ENCODE measurements at regions not wholly inside any gene's neighbourhood (a gene's known extent, or its start where the extent isn't known, plus 50 kb on each side); places are given as distances from the start of the nearest gene placed in this dataset.

DNA sequence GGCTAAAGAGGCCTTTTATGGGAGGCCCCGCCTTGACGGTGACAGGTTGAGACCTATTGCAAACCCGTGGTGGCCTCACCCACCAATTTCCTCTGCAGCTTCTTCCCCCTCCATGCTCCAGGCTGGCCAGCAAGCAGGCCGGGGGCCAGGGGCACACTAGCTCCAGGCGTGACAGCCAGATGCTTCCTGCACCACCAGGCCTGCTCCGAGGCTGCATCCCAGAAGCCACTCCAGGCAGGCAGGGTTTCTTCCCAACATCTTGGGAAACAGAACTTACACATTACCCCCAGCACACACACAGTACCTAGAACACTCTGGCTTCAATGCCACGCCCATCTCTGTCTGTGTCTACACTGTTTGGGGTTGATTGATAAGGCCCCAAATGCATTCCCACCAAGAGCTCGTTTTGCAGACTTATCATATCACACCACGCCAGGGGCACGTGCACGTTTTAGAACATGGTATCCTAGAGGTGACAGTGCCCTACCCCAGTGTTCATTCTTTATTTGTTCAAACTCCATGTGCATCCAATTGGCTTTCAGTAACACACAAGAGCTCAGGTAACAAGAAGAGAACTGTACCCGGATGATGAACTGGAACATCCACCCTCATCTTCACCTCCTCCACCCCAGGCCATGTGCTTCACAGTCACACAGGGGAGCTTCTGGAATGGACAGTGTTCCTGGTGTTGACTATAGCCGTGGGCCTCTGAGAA, 221.4 kb upstream of the RREB1 start:
- no peak for DNase-seq (ENCODE audit: low read depth in 4 of 4, low spot score in 1 of 4)

DNA sequence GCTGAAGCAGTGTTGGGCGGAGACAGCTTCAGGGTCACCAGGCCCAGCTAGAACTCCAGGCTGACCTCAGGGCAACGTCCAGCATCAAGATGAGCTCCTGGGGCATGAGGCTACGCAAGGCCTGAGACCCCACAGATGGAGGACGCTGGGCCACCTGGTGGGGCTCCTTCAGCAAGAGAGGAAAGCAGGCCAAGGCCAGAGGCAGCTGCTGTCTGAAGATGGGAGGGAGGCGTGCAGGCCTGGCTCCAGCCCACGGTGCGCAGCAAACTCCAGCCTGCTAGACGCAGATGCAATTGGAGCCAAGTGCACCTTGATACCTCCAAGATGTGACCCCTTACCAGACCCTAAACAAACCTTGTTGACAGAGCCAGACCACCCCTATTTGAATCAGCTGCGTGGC, 220.9 kb upstream of the RREB1 start:
- DNase-seq (ENCODE audit: low read depth in 4 of 4, low spot score in 1 of 4) = no peak

DNA sequence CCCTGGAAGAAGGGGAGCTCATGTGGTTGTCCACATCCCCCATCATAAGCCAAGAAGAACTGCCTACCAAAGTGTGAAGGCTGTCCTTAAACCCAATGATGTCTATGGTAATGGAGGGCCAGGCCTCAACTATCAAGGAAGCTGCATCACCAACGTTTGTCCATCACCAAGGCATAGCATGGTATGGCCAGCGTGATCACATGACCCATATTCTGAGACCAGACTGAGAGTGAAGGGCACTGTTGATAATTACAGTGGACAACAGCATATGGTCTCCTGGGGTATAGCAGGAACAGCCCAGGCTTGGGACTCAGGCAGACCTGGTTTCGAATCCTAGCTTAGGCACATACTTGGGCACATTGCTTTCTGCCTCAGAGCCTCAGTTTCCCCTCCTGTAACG, 218.2 kb upstream of the RREB1 start:
- DNase-seq (ENCODE audit: low read depth in 4 of 4, low spot score in 1 of 4) = no peak

DNA sequence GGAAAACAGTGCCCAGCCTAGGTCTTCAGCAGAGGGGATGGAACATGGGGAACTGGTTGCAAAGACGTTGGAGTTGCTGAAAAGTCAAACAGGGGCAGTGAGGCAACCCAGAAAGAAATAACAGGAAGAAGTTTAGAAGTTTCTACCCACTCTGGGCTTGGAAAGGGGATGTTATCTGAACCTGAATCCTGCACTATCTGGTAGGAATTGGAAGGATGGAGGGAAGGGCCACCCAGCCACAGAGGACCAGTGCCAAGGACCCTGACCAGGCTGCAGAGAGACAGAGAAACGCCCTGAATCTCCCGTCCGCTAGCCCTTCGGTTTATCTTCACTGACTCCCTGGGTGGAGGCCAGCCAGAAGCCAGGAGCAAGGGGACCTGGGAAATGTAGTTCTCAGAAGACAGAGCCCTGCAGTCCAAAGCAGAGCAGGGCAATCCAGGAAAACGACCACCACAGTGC, 217.3 kb upstream of the RREB1 start:
- no peak for DNase-seq (ENCODE audit: low read depth in 4 of 4, low spot score in 1 of 4)

DNA sequence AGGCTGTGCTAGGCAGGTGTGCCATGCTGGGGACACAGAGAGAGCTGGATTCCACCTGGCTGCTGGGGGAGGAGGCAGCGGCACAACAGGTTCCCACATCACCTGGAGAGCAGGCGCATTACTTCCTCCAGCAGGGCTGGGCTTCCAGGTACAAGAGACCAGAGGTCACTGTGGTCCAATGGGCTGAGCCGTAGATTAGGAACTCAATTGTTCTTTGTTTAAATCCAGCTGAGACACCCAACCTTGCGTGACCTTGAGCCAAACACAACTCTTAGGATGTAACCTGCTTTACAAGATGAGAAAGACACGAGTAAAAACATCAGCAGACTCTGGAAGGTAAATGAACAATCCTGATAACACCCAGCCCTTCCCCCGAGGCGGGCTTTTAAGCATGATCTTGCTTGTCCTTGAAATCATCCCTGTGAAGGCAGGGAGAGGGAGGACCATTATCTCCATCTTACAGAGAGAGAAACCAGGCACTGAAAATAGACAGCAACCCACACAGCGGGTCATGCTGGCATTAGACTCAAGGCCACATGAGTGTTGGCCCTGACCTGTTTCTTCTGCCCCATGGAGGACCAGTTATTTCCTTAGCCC, 216.5 kb upstream of the RREB1 start:
- DNase-seq (ENCODE audit: low read depth in 4 of 4, low spot score in 1 of 4) = no peak

DNA sequence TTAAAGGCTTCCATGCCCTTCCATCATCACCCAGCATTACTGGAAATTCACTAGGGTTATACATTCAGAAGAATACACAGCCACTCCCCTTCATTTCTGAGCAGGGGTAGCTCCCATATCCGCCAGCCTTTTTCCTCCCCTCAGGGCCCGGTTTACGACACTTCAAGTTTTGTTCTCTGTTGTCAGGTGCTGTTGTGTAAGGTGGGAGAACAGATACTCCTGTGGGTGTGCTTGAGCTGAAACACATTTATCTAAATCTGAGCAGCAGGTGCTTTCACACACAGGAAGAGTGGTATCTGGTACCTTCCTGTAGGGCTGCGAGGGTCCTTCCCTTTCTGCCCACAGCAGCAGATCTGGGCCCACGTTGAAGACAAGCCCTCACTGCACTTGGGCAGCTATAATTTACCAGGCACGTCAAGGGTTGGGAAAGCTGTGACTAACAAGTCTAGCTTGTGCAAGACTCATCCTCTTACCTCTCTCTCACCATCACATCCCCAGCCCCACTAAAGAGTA, 215.8 kb upstream of the RREB1 start:
- no peak for DNase-seq (ENCODE audit: low read depth in 4 of 4, low spot score in 1 of 4)

DNA sequence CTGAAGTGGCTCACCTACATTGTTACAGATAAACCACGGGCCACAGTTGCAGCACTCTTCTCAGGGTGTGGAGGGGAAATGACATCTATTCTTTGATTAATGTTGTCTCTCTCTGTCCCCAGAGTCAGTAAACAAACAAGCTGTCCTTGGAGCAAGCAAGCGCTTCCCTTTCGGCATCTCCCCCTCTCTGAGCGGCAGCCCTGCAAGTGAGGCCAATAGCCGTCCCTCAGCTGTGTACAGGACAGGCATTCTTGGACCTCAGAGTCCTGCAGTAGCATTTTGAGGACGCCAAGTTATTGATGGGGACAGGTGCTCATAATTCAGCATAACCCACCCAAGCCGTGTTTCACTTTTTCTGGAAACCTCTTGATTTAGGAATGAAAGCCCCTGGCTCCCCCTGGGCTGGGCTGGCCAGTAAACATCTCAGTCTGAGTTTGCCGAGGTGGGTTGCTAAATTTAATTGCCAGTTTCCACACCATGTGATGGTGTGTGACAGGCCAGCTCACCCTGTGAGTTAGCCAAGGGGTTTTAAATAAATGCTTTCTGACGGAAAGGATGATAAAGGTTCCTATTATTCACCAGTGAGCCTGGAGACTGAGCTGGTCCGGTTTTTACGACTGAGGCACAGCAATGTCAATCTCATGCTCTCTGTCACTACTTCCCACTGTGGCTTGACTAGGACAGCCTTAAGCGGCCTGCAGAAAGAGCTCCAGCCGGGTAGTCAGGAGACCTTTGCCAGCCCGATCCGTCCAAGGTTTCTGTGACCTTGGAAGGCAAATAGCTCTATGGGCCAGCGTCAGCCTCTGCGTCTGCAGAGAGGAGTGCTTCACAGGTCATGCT, 214.8 kb upstream of the RREB1 start:
- DNase-seq (ENCODE audit: low read depth in 4 of 4, low spot score in 1 of 4) = no peak

DNA sequence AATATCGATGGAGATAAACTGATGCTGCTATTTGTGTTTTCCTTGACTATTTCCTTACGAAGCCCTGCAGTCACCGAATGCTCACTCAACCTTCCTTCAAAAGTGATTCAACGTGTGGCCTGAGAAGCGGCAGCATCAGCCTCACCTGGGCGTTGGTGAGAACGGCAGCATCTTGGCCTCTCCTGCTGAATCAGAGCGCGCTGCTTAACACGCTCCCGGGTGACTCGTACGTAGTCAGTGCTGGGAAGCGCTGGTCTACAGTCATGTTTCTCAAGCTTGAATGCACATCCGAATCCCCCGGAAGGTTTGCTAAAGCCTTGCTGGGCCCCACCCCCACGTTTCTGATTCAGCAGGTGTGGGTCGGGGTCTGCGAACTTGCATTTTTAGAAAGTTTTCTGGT, 214.1 kb upstream of the RREB1 start:
- DNase-seq (ENCODE audit: low read depth in 4 of 4, low spot score in 1 of 4) = no peak

DNA sequence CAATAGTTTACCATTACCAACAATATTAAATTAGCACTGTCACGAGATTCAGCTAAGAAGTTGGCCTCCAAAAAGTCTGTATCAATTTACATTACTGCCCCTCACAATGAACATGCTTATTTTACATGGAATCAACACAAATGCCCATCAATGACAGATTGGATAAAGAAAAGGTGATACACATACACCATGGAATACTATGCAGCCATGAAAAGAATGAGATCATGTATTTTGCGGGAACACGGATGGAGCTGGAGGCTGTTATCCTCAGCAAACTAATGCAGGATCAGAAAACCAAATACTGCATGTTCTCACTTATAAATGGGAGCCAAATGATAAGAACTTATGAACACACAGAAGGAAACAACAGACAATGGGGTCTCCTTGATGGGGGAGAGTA, 211.8 kb upstream of the RREB1 start:
- DNase-seq (ENCODE audit: low read depth in 4 of 4, low spot score in 1 of 4) = no peak

DNA sequence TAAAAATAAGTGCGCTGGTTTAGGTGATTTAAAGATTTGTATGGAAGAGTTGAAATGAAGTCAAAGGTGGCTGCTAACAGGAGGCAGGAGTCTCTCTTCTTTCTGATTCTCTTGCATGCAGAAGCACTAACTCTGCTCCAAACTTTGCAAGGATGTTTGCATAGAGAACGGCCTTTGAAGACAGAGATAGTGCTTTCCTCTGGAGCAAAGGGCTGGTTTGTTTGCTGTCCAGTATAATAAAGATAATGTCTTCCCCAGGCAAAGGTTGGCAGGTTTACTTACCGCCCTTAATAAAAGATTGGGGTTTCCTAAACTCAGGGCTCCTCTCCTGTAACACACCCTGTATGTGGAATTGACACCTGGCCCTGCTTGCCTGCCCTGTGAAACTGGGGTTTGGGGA, 210.6 kb upstream of the RREB1 start:
- DNase-seq (ENCODE audit: low read depth in 4 of 4, low spot score in 1 of 4) = no peak

DNA sequence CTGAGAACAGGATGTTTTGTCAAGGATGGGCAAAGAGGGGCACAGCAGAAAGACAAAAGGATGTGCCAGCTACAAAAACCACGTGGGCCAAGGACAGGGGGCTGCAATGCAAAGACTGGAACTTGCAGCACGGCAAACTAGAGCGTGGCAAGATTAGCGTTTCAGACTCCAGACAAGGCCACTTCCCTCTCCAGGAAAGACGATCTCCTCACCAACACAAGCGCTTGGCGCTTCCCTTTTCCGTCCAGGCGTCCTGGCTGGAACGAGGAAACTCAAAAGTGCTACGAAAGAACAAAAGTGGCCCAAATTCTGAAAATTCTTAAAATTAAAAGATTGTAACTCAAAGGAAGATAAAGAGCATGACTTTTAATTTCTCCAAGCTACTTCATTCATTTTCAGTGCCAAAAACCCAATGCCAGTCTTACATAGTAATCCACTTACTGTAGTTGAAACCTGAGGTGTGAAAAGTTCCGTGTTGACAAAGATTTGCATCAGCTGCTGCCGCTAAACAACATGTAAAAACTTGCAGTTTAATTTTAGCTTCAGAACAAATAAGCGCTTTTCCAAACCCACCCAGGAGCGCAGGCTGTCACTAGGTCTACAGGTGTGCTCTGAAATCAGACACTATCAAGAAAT, 207.1 kb upstream of the RREB1 start:
- no peak for DNase-seq (ENCODE audit: low read depth in 4 of 4, low spot score in 1 of 4)

DNA sequence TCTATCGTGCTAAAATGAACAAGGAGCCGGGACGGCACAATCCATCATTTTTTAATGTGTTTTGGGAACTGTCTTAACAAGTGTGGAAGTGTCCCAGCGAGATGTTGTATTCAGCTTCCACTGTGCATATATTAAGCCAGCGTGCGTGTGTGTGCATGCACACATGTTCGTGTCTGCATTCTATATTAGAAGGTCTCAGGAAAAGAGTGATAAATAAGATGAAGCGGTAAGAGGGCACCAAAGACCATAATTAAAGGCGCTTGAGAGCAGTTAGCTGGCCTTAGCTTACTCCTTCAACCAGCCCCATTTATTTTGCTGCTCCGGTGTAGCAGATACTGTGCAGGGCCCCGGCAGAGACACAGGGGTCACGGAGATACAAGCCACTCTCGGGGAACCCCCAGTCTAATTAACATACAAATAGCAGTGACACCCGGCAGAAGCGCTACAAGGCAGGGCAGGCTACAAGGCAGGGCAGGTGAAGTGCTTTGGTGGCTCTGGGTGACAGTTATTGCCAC, 206.5 kb upstream of the RREB1 start:
- no peak for DNase-seq (ENCODE audit: low read depth in 4 of 4, low spot score in 1 of 4)

DNA sequence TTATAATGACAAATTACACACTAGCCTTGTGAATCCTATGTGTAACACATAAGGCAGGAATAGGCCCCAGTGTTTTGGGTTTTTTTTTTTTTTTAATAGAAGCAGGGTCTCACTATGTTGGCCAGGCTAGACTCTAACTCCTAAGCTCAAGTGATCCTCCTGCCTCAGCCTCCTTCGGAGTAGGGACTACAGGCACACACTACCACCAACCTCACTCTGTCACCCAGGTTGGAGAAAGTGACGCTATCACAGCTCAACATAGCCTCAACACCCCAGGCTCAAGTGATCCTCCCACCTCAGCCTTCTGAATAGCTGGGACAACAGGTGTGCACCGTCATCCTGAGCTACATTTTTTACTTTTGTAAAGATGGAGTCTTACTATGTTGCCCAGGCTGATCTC, 205.8 kb upstream of the RREB1 start:
- no peak for DNase-seq (ENCODE audit: low read depth in 4 of 4, low spot score in 1 of 4)

DNA sequence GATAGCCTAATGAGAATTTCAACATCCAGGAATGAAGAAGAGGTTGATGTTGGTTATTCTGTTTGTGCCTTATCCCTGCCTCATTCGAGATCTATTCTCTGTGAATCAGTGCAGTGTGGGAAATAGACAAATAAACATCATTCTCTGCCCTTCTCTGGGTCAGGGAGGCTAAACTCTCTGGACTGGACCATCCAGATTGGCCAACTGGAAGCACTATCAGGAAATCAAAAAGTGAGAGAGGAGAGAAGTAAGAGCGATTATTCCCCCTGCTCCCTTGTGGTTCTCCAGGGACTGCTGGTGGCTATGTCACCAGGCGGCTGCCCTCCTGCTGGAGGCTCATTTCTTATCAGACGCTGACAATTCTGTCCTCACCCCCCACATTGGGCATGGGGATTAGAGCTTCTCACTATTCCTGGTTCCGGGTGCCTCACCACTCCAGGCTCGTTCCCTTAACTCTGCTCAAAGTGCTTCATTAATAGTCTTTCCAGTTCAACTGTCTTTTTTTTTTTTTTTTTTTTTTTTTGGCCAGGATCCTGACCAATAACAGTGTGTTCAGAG, 201.7 kb upstream of the RREB1 start:
- DNase-seq (ENCODE audit: low read depth in 4 of 4, low spot score in 1 of 4) = no peak

DNA sequence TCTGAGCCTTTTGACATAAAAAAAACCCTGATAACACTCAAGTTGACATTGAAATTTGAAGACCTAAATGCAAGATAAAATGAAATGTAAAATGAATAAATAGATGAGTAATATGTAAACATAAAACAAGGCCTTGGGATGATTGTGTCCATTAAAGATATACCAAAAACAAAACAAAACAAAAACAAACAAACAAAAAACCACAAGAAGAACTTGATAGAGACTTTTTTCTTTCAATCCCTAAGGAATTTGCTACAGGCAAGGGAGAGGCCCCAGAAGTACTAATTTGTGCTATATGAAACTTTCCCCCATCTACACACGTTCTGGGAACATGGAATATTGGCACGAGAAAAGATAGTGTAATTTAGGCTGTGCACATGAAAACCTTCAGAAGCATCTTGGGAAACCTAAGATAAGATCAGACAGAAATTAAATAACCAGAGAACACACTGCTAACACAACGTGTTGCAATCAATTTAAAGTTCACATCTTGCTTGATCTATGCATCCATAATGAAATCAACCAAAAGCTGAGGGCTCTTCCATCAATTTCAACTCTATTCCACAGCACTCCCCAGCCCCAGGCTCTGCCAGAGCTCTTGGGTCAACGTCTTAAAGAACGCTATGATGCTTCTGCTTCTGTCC, 201.1 kb upstream of the RREB1 start:
- DNase-seq (ENCODE audit: low read depth in 4 of 4, low spot score in 1 of 4) = no peak

DNA sequence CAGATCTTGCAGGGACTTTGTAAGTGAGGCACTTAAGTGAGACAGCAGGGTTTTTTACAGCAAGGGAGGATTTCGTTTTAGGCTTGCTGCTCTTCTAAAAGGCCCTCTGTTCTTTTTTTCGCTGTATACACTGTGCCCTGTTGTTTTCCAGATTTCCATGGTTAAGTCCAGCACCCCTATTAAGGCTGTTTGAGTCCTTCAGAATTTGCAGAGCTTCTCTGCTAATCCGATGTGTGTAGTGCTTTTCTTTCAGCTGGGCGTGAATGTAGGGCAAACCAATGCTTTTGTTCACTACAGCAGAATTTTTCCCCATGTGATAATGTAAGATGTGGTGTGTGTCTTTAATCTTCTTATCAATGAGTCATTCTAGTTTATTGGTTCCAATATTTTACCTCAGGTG, 200.5 kb upstream of the RREB1 start:
- DNase-seq (ENCODE audit: low read depth in 4 of 4, low spot score in 1 of 4) = no peak

DNA sequence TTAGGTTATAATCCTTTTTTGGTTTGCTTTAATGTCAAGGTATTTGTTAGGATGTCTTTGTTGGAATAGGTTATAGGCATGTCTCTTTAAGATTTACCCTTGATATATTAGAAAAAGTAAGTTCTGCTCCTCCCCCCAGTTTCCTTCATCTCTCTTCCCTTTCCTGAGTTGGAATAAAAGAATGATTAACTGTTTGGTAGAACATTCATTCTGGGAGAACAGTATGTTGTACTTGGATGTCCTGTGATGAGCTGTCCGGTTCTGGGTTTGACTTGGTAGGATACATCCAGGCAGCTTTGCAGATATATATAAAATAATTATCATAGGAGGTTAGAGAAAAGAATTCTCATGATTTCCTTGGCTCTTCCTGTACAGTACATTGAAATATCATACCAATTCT, 199.6 kb upstream of the RREB1 start:
- no peak for DNase-seq (ENCODE audit: low read depth in 4 of 4, low spot score in 1 of 4)

DNA sequence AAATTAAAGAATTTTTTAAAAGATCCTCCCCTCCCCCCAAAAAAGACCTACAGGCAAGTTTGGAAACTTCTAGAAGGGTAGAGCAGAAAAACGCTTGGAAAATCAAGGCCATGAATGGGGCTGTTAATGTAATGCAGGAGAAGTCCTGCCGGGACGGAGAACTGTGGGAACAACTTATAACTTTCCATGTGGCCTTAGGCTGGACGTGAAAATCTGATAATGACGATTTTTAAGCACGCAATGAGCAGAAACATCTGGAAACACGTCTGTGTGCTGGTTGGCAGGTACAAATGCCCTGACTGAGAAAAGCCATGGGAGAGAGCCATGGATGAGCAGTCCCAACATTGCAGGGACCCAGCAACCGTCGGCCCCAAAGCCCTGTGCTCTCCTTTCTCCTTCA, 198.7 kb upstream of the RREB1 start:
- no peak for DNase-seq (ENCODE audit: low read depth in 4 of 4, low spot score in 1 of 4)

DNA sequence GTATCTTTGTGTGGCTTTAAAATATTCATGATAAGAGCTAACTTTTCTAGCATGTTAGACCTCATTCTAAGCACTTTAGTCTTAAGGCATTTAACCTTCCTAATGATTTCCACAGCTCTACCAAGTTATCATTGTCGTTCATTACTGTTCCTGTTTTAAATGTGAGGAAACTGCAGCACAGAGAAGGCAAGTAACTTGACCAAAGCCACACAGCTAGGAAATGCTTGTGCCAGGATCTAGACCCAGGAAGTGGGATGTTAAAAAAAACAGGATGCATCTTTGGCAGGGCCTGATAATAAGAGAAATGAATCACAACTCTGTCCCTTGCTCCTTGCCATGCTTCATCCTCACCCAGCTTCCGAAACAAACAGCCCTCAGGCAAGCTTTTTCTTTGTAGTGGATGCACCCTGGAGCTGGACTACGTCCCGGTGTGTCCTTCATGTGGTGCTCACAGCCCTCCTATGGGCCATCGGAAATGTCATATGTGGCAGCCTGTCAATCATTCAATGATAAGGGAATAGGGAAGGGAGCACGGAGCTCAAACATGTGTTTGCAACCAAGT, 196.9 kb upstream of the RREB1 start:
- DNase-seq (ENCODE audit: low read depth in 4 of 4, low spot score in 1 of 4) = no peak

DNA sequence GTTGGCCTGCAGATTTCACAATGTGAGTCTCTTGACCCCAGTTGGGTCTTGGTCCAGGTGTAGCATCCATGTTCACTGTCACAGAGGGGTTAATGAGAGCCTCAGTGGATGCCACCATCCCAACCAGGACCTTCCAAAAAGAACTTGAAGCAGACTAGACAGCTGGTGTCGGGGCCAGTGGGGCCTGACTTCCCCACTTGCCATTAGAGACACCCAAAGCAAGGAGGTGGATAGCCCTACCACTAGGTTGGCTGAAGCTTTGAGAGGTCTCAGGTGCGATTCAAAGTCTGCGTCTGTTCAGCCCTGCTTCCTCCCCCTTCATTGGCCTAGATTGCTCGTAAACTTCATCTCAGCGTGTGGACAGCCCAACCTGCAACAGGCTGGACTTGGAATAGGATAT, 196.4 kb upstream of the RREB1 start:
- DNase-seq (ENCODE audit: low read depth in 4 of 4, low spot score in 1 of 4) = no peak
